Panc1 (cell line): ENCODE measurements at regions not wholly inside any gene's neighbourhood (a gene's known extent, or its start where the extent isn't known, plus 50 kb on each side); places are given as distances from the start of the nearest gene placed in this dataset.

Source experiments
- ATAC-seq: fragments of 200-7000 bp; cut with Tn5 transposase; 2 replicates; pipeline ENCODE4 v1.9.1; 2020; ENCODE audit warnings: mild to moderate bottlenecking, moderate library complexity
- BruUV-seq: library from RNA; stranded (reverse); fragments of 400-500 nt; replicated peaks from 2 replicates; lab custom pipeline; 2021; lab: Mats Ljungman, UMichigan
- CTCF ChIA-PET: fragments of 300-600 bp; sonication (Branson Sonifier 250); formaldehyde crosslinking; loops from one replicate; lab custom pipeline; 2022; ENCODE audit warnings: antibody characterized with exemption; lab: Charles Lee
- POLR2A ChIA-PET: fragments of 300-600 bp; sonication (Branson Sonifier 250); formaldehyde crosslinking; loops from one replicate; lab custom pipeline; 2022; ENCODE audit warnings: antibody characterized with exemption; lab: Charles Lee
- DNase-seq: peaks from one replicate; pipeline ENCODE4 v3.0.0-alpha.2; 2010; ENCODE audit warnings: low read depth, low spot score
- H3K27ac ChIP-seq: 2 replicates; pipeline ENCODE4 v1.5.1; 2011; ENCODE audit warnings: mild to moderate bottlenecking, low read length, inconsistent platforms
- H3K27me3 ChIP-seq: fragments of 200-500 bp; sonication (Bioruptor generic); 2 replicates; pipeline ENCODE4 v1.6.0; 2014; ENCODE audit warnings: low read length, inconsistent platforms; ENCODE audit not compliant: control insufficient read depth, insufficient read depth
- H3K36me3 ChIP-seq: fragments of 200-500 bp; sonication (Bioruptor generic); 2 replicates; pipeline ENCODE4 v1.5.1; 2014; ENCODE audit warnings: inconsistent platforms, mild to moderate bottlenecking, low read length, moderate library complexity; ENCODE audit not compliant: control insufficient read depth, insufficient read depth
- H3K4me1 ChIP-seq: 2 replicates; pipeline ENCODE4 v1.5.1; 2011; ENCODE audit warnings: inconsistent platforms, mild to moderate bottlenecking, low read length, moderate library complexity; ENCODE audit not compliant: control insufficient read depth, insufficient read depth
- H3K4me3 ChIP-seq, 2 experiments: 2 replicates each; pipeline ENCODE4 v1.5.1; 2011 to 2012; ENCODE audit warnings: low read depth in 2 of 2, low read length in 2 of 2, mild to moderate bottlenecking in 2 of 2, inconsistent platforms in 1 of 2, moderate library complexity in 1 of 2
- H3K9me3 ChIP-seq: fragments of 200-500 bp; sonication (Bioruptor generic); 2 replicates; pipeline ENCODE4 v1.5.1; 2014; ENCODE audit warnings: low read depth, mild to moderate bottlenecking, inconsistent platforms, low read length, moderate library complexity; ENCODE audit not compliant: control insufficient read depth, insufficient read depth
- POLR2AphosphoS5 ChIP-seq: IDR thresholded peaks from 2 replicates; pipeline ENCODE4 v1.6.1; 2012; ENCODE audit warnings: mild to moderate bottlenecking, low read depth, low read length, moderate library complexity
- REST ChIP-seq, 2 experiments: IDR thresholded peaks; 2 replicates each; pipeline ENCODE4 v1.6.1; 2011 to 2012; ENCODE audit warnings: low read depth in 2 of 2, control low read depth in 1 of 2, low read length in 1 of 2, mild to moderate bottlenecking in 1 of 2, moderate library complexity in 1 of 2; ENCODE audit not compliant: insufficient read depth in 1 of 2
- SIN3A ChIP-seq: IDR thresholded peaks from 2 replicates; pipeline ENCODE4 v1.6.1; 2012; ENCODE audit warnings: low read depth, mild to moderate bottlenecking, low read length, moderate library complexity, borderline replicate concordance; ENCODE audit not compliant: insufficient read depth
- TCF7L2 ChIP-seq: IDR thresholded peaks from 2 replicates; pipeline ENCODE4 v1.6.1; 2011; ENCODE audit warnings: mild to moderate bottlenecking, low read depth, low read length, inconsistent platforms
- in situ Hi-C: cut with HindIII; loops from 2 replicates; pipeline ENCODE4 v1.10.0; 2016; ENCODE audit warnings: low sequenced_read_pairs, low pct_unique_long_range_greater_than_20kb
- intact Hi-C: fragments of 100-400 bp; cut with micrococcal nuclease; formaldehyde crosslinking; loops from one replicate; pipeline ENCODE4 v1.10.0; 2022; ENCODE audit not compliant: unreplicated experiment
- TF ChIP-seq, protein P1 (sequence below): fragments of 450-650 bp; IDR thresholded peaks from 2 replicates; pipeline ENCODE4 v1.5.1; 2017; ENCODE audit warnings: mild to moderate bottlenecking

DNA sequence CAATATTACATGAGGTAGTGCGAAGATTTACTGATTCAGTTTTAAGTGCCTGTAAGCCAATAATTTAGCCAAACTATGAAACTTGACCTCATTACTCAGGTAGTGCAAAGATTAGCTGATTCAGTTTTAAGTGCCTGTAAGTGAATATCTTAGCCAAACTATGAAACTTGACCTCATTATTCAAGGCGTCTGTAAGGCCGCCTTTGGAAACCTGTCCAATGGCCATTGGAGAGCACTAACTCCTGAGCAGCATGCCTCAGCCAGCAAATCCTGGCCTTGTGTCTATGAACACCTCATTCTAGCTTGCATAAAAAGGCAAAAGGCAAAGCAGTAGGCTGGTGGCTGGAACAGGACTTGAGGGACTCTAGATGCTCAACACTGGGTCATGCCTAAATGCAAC, 127.0 kb upstream of the GPR12 start:
- Histone ChIP-seq H3K27me3 (no peaks in the 10 kb centered on the region), H3K27ac (no peak overlapping the region), H3K4me1 (no peaks in the 10 kb centered on the region), H3K9me3 (no peaks in the 10 kb centered on the region), H3K4me3 (no peak overlapping the region), H3K36me3 (no peaks in the 10 kb centered on the region)
- in situ Hi-C loops: no loop called here
- DNase-seq (no peak), ATAC-seq (no peak)
- intact Hi-C loops: no loop called here
- BruUV-seq: no TSS peak
- ChIA-PET POLR2A (no interaction called here), CTCF (interaction anchor here (0.6 to 1.5 kb wide), 2 partner anchors 15 to 840 kb away, joined by 4 to 6 read pairs; no protein-coding TSS in a partner anchor)
- TF ChIP-seq TCF7L2 (no peak), POLR2AphosphoS5 (no peak), SIN3A (no peak), REST (IDR thresholded peaks at IDR 0.05; ENCODE audit: insufficient read depth in 1 of 2, low read depth in 2 of 2, low read length in 1 of 2) (no peak)
- TF ChIP-seq, protein P1, sequence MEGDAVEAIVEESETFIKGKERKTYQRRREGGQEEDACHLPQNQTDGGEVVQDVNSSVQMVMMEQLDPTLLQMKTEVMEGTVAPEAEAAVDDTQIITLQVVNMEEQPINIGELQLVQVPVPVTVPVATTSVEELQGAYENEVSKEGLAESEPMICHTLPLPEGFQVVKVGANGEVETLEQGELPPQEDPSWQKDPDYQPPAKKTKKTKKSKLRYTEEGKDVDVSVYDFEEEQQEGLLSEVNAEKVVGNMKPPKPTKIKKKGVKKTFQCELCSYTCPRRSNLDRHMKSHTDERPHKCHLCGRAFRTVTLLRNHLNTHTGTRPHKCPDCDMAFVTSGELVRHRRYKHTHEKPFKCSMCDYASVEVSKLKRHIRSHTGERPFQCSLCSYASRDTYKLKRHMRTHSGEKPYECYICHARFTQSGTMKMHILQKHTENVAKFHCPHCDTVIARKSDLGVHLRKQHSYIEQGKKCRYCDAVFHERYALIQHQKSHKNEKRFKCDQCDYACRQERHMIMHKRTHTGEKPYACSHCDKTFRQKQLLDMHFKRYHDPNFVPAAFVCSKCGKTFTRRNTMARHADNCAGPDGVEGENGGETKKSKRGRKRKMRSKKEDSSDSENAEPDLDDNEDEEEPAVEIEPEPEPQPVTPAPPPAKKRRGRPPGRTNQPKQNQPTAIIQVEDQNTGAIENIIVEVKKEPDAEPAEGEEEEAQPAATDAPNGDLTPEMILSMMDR: no peak

- H3K27ac ChIP-seq: no peak overlapping the region
- H3K27me3 ChIP-seq: no peaks in the 10 kb centered on the region
- in situ Hi-C loops: no loop called here
Measured at GRCh38 chr13:26883613-26884257, 123.1 kb upstream of the GPR12 start.

More at GRCh38 chr13:26883613-26884257, 123.1 kb upstream of the GPR12 start:
- no peak for ATAC-seq
- no peak overlapping the region for H3K4me3 ChIP-seq
- no TSS peak for BruUV-seq
- CTCF ChIA-PET: no interaction called here
- POLR2A ChIA-PET: no interaction called here
- H3K36me3 ChIP-seq: no peaks in the 10 kb centered on the region
- TF ChIP-seq REST (IDR thresholded peaks at IDR 0.05; ENCODE audit: insufficient read depth in 1 of 2, low read depth in 2 of 2, low read length in 1 of 2) (no peak), TCF7L2 (no peak), SIN3A (no peak), POLR2AphosphoS5 (no peak)
- TF ChIP-seq, protein P1: no peak
- intact Hi-C loops: no loop called here
- H3K9me3 ChIP-seq: no peaks in the 10 kb centered on the region
- DNase-seq: no peak
- peaks cover 3% of the 10 kb centered on the region; the same call in 1 of the 2 replicates for H3K4me1 ChIP-seq
